HepG2 (cell line): ENCODE measurements at regions not wholly inside any gene's neighbourhood (a gene's known extent, or its start where the extent isn't known, plus 50 kb on each side); places are given as distances from the start of the nearest gene placed in this dataset.
A peak's percentile ranks its signal among the peaks of the same experiment; 100 is the strongest.

Experiments
- ADNP ChIP-seq: sonication (generic); formaldehyde crosslinking; IDR thresholded peaks from 2 replicates; pipeline ENCODE4 v1.4.0; 2020; ENCODE audit warnings: missing genetic modification reagents
- DR1 ChIP-seq: sonication (generic); formaldehyde crosslinking; IDR thresholded peaks from 2 replicates; pipeline ENCODE4 v1.8.0; 2021; ENCODE audit warnings: mild to moderate bottlenecking, missing genetic modification reagents, inconsistent platforms
- FOSL1 ChIP-seq: sonication (generic); formaldehyde crosslinking; IDR thresholded peaks from 2 replicates; pipeline ENCODE4 v1.9.0; 2021; ENCODE audit warnings: missing genetic modification reagents, borderline replicate concordance
- FOXK2 ChIP-seq: fragments of 450-650 bp; IDR thresholded peaks from 2 replicates; pipeline ENCODE4 v1.6.1; 2016
- GABPA ChIP-seq, 2 experiments: IDR thresholded peaks; 2 replicates each; pipeline ENCODE4 v1.6.1; 2011 to 2016; ENCODE audit warnings: low read depth in 2 of 2, low read length in 1 of 2, missing biosample characterization in 1 of 2, missing genetic modification characterization in 1 of 2
- GZF1 ChIP-seq: sonication (generic); formaldehyde crosslinking; IDR thresholded peaks from 2 replicates; pipeline ENCODE4 v1.5.1; 2020; ENCODE audit warnings: mild to moderate bottlenecking, missing genetic modification reagents
- MLX ChIP-seq: IDR thresholded peaks from 2 replicates; pipeline ENCODE4 v1.6.1; 2016
- PHF21A ChIP-seq: sonication (generic); formaldehyde crosslinking; IDR thresholded peaks from 2 replicates; pipeline ENCODE4 v1.5.0; 2020; ENCODE audit warnings: mild to moderate bottlenecking, missing genetic modification reagents
- RBFOX2 ChIP-seq: fragments of 200-400 bp; formaldehyde crosslinking; IDR thresholded peaks from 2 replicates; pipeline ENCODE4 v1.6.1; 2017; ENCODE audit warnings: low read depth, mild to moderate bottlenecking, low read length
- SAP130 ChIP-seq: IDR thresholded peaks from 2 replicates; pipeline ENCODE4 v1.6.1; 2016; ENCODE audit warnings: low read depth
- ZFP37 ChIP-seq: sonication (generic); formaldehyde crosslinking; IDR thresholded peaks from 2 replicates; pipeline ENCODE4 v1.4.0; 2020; ENCODE audit warnings: missing genetic modification reagents, borderline replicate concordance
- ZFP90 ChIP-seq: sonication (generic); formaldehyde crosslinking; IDR thresholded peaks from 2 replicates; pipeline ENCODE4 v1.8.0; 2022; ENCODE audit warnings: missing genetic modification reagents, mild to moderate bottlenecking, inconsistent platforms, borderline replicate concordance
- ZNF225 ChIP-seq: sonication (generic); formaldehyde crosslinking; IDR thresholded peaks from 2 replicates; pipeline ENCODE4 v1.4.0; 2020; ENCODE audit warnings: mild to moderate bottlenecking, missing genetic modification reagents
- TF ChIP-seq, protein P1 (sequence below): sonication (generic); formaldehyde crosslinking; IDR thresholded peaks from 2 replicates; pipeline ENCODE4 v1.5.1; 2020; ENCODE audit warnings: missing genetic modification reagents, mild to moderate bottlenecking, borderline replicate concordance
- TF ChIP-seq, protein P2 (sequence below): IDR thresholded peaks from 2 replicates; pipeline ENCODE4 v1.6.1; 2018; ENCODE audit warnings: missing genetic modification reagents, mild to moderate bottlenecking, missing compliant biosample characterization
- TF ChIP-seq, protein P3 (sequence below), 2 experiments: fragments of 450-650 bp in 1 of 2; sonication (generic) in 1 of 2; formaldehyde crosslinking in 1 of 2; IDR thresholded peaks; 2 replicates each; pipeline versions ENCODE4 v1.6.1 to v1.8.0; 2016 to 2022; ENCODE audit warnings: antibody characterized with exemption in 1 of 2, mild to moderate bottlenecking in 1 of 2, missing genetic modification reagents in 1 of 2

DNA sequence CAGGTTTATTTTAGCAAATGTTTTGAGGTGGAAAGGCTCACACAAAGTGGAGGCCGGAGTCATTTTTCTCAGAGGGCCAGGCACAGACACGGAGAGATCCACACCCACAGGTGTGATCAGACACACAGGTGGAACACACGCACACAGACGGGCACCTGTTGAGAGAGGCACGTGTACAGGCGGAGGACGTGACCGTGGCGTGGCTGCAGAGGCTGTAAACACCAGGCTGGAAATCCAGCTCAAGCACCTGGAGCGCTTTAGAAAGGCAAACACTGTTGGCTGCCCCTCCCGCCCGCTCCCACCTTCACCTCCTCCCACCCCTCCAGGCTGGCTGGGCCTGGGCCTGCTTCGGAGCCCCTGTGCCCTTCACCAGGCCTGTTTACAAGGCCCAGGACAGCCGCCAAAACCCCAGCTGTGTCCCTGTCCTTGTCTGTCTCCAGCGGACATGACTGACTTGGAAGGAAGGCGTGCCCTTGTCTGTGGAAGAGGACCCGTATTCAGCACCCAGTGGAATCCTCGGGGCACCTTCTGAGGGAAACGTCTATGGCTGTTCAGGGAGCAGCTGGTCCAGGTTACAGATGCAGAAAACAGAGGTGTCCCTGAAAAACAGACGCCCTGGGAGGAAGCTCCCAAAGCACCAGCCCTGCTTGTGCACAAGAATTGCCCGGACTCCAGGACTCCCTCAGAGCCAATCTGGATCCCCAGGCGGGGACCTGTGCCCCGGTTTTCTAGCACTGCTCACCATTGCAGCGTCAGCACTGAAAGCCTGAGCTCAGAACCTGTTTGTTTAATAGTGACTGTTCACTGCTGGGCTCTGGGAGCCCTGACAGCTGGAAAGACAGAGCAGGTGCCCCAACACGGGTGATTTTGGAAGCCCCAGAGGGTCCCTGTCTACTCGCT lies 134.3 kb upstream of the HAAO start (continued):
- TF ChIP-seq ZFP37 (CRISPR knock-in tag) (0 out of 2 replicates have a peak, but pooled peaks have one; percentile 32), GABPA (IDR thresholded peaks at IDR 0.05; ENCODE audit: low read depth, low read length) (no peak), GABPA (CRISPR knock-in tag; IDR thresholded peaks at IDR 0.05; ENCODE audit: low read depth) (no peak), DR1 (peak; percentile 38; the same call in 1 of the 2 replicates), FOXK2 (0 out of 2 replicates have a peak, but pooled peaks have one; percentile 29), ADNP (CRISPR knock-in tag) (no peak), MLX (CRISPR knock-in tag) (peak; percentile 84), FOSL1 (CRISPR knock-in tag) (peak; percentile 27; the same call in 1 of the 2 replicates), PHF21A (CRISPR knock-in tag) (no peak; the same call in 1 of the 2 replicates), ZNF225 (no peak), SAP130 (CRISPR knock-in tag) (peak; percentile 52), RBFOX2 (peak; percentile 60), ZFP90 (CRISPR knock-in tag) (no peak), GZF1 (CRISPR knock-in tag) (peak; percentile 72)
- TF ChIP-seq, protein P1, sequence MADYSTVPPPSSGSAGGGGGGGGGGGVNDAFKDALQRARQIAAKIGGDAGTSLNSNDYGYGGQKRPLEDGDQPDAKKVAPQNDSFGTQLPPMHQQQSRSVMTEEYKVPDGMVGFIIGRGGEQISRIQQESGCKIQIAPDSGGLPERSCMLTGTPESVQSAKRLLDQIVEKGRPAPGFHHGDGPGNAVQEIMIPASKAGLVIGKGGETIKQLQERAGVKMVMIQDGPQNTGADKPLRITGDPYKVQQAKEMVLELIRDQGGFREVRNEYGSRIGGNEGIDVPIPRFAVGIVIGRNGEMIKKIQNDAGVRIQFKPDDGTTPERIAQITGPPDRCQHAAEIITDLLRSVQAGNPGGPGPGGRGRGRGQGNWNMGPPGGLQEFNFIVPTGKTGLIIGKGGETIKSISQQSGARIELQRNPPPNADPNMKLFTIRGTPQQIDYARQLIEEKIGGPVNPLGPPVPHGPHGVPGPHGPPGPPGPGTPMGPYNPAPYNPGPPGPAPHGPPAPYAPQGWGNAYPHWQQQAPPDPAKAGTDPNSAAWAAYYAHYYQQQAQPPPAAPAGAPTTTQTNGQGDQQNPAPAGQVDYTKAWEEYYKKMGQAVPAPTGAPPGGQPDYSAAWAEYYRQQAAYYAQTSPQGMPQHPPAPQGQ (CRISPR knock-in tag), result no peak
- TF ChIP-seq, protein P2, sequence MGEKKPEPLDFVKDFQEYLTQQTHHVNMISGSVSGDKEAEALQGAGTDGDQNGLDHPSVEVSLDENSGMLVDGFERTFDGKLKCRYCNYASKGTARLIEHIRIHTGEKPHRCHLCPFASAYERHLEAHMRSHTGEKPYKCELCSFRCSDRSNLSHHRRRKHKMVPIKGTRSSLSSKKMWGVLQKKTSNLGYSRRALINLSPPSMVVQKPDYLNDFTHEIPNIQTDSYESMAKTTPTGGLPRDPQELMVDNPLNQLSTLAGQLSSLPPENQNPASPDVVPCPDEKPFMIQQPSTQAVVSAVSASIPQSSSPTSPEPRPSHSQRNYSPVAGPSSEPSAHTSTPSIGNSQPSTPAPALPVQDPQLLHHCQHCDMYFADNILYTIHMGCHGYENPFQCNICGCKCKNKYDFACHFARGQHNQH (CRISPR knock-in tag), result peak; percentile 23; the same call in 1 of the 2 replicates
- TF ChIP-seq, protein P3, sequence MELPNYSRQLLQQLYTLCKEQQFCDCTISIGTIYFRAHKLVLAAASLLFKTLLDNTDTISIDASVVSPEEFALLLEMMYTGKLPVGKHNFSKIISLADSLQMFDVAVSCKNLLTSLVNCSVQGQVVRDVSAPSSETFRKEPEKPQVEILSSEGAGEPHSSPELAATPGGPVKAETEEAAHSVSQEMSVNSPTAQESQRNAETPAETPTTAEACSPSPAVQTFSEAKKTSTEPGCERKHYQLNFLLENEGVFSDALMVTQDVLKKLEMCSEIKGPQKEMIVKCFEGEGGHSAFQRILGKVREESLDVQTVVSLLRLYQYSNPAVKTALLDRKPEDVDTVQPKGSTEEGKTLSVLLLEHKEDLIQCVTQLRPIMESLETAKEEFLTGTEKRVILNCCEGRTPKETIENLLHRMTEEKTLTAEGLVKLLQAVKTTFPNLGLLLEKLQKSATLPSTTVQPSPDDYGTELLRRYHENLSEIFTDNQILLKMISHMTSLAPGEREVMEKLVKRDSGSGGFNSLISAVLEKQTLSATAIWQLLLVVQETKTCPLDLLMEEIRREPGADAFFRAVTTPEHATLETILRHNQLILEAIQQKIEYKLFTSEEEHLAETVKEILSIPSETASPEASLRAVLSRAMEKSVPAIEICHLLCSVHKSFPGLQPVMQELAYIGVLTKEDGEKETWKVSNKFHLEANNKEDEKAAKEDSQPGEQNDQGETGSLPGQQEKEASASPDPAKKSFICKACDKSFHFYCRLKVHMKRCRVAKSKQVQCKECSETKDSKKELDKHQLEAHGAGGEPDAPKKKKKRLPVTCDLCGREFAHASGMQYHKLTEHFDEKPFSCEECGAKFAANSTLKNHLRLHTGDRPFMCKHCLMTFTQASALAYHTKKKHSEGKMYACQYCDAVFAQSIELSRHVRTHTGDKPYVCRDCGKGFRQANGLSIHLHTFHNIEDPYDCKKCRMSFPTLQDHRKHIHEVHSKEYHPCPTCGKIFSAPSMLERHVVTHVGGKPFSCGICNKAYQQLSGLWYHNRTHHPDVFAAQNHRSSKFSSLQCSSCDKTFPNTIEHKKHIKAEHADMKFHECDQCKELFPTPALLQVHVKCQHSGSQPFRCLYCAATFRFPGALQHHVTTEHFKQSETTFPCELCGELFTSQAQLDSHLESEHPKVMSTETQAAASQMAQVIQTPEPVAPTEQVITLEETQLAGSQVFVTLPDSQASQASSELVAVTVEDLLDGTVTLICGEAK (IDR thresholded peaks at IDR 0.05), result no peak
- TF ChIP-seq, protein P3 (CRISPR knock-in tag; IDR thresholded peaks at IDR 0.05), result peak; percentile 61; the same call in 1 of the 2 replicates
